ENCODE measurements at regions not wholly inside any gene's neighbourhood (a gene's known extent, or its start where the extent isn't known, plus 50 kb on each side); places are given as distances from the start of the nearest gene placed in this dataset.
"Not testable (repeated sequence)": the region's sequence is repeated elsewhere in the genome, so short reads cannot be mapped to it uniquely, and the experiment has no call there.

DNA sequence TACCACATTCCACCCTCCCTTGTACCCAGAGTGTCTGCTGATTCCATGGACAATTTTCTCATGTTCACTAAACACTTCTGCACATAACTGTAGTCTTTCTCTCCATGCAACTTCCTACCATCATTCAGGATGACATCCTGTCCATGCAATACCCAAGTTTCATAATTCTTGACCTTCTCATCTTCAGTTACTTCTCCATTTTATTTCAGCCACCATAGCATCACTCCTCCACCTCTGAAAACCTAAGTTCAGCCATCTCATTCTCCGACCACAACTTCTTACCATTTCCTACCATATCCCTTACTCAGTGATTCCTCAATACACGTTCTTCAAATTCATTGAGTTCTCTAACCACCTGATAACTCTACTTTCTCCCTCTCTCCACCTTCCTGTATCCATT, 216.5 kb upstream of the TENT5A start:
- no peak for DNase-seq (ENCODE audit: low read depth)

DNA sequence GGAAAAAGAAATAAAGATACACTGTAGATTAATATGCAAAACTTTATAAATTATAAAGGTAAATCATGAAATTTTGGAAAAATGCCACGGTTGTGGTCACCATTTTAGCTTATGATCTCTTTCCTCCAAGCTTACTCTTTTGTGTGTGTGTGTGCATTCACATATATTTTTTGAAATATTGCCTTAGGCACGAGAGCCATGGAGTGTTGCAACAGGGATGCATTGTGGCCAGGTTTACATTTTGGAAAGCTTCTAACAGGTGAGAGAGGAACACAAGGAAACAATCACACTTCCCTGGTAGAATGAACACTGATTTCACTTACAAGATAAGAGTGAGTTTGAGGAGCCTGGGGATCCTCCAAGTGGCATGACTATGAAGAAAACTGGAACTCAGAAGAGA, 214.5 kb upstream of the TENT5A start:
- DNase-seq (ENCODE audit: low read depth), result no peak

DNA sequence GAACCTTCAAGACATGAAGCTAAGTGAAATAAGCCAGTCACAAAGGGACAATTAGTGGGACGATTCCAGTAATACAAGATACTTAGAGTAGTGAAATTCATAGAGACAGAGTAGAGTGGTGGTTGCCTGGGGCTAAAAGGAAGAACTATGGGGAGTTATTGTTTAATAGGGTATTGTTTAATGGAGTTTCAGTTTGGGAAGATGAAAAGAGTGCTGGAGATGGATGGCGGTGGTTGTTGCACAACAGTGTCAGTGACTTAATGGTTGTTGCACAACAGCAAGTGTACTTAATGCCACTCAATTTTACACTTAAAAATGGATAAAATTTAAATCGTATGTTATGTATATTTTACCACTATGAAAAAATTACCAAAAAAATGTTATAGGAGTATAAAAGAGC, 209.7 kb upstream of the TENT5A start:
- no peak for DNase-seq (ENCODE audit: low read depth)

DNA sequence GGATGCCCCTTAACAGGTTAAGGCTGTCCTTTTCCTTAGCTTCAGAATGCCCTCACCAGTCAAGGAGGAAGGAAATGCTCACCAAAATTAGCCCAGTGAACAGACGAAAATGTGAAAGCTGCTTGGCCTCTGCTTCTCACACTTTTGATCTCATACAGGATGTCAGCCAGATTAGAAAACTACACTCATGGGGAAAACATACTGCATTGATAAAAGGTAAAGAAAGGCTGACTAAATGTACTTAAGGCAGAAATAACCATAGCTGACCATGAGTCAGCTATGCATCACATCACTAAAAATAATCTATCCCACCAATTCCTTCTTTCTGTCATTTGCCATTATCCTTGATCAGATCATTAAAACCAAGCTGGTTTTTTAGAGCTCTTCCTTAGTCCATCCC, 198.4 kb upstream of the TENT5A start:
- peak; percentile 69 for DNase-seq (ENCODE audit: low read depth)

DNA sequence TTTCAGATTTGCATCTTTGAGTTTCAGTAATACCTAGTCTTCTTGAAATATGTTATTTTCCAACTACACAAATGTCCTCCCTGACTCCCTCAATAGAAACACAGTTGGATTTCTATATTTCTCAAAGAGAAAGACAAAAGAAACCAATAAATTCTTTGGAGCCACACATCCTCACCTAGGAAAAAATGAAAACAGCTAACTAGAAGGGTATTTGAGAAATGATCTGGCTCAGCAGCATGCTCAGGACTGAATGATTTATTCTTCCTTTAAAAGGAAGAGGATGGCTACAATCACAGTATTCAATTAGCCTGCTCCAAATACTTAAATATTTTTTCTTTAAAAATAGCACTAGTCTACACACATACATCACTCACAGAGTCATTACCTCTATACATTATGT, 196.4 kb upstream of the TENT5A start:
- DNase-seq (ENCODE audit: low read depth), result no peak

DNA sequence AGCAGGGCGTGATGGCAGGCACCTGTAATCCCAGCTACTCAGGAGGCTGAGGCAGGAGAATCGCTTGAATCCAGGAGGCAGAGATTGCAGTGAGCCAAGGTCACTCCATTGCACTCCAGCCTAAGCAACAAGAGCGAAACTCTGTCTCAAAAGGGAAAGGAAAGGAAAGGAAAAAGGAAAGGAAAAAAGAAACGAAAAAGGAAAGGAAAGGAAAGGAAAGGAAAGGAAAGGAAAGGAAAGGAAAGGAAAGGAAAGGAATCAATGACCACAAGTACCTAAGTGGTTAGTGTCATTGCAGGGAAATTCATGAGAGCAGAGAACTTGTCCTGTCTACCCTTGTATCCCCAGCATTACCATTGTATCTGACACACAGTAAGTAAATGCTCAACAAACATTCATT, 195.7 kb upstream of the TENT5A start:
- not testable (repeated sequence) for DNase-seq (ENCODE audit: low read depth)

DNA sequence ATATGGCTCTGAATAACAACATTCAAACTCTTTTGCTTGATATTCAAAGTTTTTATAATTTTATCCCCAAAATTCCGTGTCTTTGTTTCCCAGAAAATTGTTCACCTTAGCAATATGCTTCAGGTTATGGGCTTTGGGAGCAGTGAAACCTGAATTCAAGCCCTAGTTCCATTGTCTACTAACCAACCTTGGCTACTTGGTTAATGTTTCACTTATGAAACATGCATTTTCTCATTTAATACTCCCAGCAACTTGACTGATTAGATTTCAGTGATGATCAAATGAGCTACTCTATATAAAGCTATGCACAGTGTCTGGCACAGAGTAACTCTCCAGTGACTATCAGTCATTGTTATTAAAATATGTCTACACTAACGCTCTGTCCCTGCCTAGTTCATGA, 192.2 kb upstream of the TENT5A start:
- no peak for DNase-seq (ENCODE audit: low read depth)

DNA sequence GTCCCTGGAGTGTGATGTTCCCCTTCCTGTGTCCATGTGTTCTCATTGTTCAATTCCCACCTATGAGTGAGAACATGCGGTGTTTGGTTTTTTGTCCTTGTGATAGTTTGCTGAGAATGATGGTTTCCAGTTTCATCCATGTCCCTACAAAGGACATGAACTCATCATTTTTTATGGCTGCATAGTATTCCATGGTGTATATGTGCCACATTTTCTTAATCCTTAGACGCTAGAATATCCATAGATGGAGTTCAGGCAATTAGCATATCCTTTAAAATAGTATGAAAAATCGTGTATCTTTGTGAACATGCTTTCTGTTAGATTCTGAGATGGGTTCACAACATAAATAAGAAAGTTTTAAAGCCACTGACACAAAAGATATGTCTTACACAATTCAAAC, 190.4 kb upstream of the TENT5A start:
- not testable (repeated sequence) for DNase-seq (ENCODE audit: low read depth)

DNA sequence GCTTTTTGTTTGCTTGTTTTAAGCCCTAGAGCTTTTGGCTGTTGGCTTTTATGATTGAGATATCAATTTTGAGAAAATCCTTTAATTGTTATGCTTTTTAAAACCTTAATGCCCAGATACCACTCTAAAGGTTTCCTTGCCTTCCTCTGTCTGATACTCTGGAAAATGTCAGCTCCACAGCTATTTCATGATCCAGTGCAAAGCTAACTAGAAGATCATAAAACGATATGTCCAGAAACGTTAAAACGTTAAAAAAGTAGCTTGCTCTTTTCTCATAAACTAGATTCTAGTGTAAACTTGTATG, 189.5 kb upstream of the TENT5A start:
- DNase-seq (ENCODE audit: low read depth), result no peak

DNA sequence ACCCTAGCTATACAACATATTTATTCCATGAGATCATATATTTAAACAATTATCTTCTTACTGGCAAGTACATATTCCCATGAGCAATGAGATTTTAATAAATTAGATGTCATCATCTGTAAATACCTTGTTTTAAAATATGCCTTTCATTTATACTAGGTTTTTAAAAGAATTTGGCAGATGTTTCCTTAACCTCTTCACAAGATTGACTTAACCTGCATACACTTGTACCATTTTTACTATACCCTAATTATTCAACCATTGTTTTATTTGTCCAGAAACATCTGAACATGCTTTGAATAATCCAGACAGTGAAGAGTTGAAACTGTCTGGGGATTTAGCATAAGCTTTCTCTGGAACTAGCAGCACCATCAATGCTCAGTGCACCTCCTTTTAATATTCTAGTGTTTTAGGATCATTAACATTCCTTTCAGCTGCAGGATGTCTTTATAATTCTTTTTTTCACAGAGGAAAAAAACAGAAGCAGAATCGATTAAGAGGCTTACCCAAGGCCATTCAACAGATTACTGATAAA, 188.0 kb upstream of the TENT5A start:
- DNase-seq (ENCODE audit: low read depth), result no peak

DNA sequence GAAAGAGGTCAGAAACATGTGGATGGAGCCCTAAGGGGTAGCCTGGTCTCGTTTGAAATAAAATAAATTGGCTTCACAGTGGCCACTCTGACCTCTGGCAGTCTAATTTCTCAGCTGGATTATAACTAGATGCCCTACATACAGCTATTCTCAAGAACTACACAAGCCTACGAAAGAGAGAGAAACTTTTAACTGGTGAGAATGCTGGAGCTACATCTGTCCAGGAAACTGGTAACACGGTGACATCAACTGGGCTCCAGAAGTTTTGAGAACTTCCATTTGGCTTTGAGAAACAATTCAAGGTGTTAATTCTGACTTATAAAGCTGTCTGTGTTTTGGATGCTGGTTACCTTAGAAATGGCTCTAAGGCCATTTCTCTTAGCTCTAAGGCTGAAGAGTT, 187.3 kb upstream of the TENT5A start:
- DNase-seq (ENCODE audit: low read depth), result no peak

DNA sequence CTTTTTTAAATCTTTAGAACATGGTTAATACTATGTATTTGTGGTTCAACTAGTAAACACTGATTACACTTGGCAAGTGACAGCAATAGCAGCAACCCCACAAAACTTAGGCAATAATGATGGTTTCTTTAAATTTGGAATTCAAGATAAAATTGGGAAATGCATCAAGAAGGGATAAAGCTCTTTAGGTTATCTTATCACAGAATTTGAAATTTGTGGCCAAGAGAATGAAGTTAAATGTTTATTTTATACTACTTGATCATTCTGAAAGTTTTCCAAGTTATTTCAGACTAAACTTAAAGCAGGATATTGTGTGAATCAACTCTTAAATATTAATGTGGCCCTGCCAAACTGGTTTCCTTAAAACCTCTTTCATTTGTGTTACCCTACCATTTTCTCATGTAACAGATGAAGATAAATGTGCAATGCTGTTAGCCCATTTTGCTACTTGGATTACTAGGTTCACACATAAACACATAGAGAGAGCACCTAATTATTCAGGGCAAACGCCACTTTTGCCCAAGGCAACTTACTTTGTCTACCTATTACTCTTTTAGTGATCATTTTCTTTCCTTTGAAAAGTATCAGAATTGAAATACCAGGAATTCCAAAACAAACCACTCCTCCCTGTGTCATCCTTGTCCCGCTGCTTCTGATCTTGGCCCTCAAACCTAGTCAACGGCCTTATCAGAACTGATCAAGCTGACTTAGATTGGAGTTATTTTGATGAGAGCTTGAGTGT, 186.7 kb upstream of the TENT5A start:
- peak; percentile 38 for DNase-seq (ENCODE audit: low read depth)

DNA sequence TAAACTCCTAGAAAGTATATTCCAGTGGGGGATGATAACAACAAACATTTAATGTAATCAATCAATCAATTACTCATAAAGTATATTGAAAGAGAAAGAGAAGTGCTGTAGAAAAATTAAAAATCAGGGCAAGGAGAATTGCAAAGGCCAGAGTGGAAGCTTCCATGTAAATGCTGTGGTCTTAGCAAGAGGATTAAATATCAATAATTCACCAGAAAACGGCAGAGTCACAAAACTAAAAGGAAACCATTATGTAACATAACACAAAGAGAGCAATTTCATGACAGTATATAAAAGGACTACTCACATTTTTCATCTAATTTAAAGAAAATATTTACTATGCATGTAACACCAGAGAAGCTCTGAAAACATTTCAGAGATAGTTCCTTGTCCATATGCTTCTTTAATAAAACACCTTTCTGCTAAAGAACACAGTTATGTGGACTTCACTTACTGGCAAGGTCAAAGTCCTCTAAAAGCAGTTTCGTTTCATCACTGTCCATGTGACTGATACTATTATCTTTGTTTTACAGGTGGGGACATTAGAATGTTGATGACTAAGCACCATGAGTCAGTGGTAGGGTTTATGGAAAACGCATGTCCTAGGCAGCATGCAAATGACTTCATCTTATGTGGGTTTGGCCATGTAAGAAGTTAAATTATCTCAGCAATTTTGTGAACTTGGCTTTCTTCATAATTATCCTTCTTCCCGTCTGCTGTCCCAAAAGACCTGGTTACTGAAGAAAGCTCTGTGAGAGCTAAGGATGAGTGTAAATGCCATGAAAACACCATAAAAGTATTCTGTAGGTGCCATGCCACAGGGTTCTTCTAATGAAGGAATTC, 185.8 kb upstream of the TENT5A start:
- DNase-seq (ENCODE audit: low read depth), result peak; percentile 94

DNA sequence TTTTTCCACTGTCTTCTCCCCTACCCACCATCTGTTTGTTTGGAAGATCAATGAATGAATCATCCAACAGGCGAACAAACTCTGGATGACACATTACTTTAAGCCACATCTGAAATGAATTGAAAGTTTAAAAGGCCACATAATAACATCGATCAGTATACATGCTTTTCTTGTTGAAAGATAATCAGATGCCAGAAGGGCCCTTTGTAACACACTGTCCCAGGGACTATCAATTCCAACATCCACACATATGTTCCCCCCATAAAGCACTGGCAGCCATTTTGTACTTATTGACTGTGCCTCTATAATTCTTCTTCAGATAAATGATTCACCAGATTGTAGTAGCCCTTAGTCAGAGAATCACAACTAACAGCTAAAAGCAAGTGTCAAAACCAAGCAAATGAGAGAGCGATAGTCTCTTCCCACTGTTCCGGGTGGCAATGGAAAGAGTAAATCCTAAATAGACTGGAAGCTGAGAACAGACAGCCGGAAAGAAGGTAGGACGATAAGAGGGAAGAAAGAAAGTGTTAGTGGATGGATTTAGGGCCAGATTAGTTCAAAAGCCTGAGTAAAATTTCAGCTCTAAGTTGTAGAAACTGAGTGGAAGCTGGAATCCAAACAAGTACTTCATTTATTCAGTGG, 184.9 kb upstream of the TENT5A start:
- peak; percentile 21 for DNase-seq (ENCODE audit: low read depth)

DNA sequence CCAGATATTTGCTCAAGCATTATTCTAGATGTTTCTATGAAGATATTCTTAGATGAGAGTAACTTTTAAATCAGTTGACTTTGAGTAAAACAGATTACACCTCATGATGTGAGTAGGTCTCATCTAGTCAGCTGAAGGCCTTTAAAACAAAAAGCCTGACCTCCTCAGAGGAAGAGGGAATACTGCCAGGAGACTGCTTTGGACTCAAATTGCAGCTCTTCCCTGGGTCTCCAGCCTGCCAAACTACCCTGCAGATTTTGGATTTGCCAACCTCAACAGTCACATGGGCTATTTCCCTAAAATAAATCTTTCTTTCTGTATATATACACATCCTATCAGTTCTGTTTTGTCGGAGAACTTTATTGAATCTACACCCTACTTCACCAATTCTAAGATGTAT, 182.5 kb upstream of the TENT5A start:
- DNase-seq (ENCODE audit: low read depth), result no peak

DNA sequence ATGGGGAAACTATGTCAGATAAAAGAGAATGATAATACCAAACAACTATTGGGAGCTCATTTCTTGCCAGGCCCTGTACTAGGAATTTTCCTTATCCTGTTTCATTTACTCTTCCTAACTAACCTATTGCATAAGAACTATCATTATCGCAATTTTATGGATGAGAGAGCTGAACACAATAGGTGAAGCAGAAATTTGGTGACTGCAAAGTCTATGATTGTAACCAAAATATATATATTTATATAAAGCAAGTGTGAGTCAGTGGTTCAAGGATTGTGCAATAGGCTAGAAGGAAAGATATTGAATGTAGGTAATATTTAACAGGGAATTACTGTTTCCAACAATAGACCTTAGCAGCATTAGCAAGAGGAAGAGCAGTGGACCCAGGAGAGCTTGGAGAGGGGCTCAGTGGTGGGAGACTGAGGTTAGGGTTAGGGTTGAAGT, 181.1 kb upstream of the TENT5A start:
- no peak for DNase-seq (ENCODE audit: low read depth)

DNA sequence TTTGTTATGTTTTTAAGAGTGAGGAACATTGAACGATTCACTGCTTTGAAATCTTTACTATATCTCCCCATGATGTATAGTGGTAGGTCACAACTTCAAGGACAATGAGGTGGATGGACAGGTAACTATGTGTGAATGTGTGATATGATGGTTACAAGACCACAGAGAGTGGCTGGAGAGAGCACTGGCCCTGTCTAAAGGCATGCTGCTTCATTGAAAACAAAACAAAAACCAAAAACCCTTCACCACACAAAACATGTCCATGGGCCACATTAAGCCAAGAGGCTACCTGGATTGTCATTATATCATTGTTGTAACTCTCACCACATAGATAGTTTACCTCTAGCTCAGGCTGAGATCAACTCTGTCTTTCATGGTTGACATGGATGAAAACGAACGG, 180.6 kb upstream of the TENT5A start:
- DNase-seq (ENCODE audit: low read depth), result no peak

DNA sequence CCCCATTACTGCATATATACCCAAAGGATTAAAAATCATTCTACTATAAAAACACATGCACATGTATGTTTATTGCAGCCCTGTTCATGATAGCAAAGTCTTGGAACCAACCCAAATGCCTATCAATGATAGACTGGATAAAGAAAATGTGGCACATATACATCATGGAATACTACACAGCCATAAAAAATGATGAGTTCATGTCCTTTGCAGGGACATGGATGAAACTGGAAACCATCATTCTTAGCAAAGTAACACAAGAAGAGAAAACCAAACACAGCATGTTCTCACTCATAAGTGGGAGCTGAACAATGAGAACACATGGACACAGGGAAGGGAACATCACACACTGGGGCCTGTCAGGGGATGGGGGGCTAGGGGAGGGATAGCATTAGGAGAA, 180.0 kb upstream of the TENT5A start:
- not testable (repeated sequence) for DNase-seq (ENCODE audit: low read depth)

DNA sequence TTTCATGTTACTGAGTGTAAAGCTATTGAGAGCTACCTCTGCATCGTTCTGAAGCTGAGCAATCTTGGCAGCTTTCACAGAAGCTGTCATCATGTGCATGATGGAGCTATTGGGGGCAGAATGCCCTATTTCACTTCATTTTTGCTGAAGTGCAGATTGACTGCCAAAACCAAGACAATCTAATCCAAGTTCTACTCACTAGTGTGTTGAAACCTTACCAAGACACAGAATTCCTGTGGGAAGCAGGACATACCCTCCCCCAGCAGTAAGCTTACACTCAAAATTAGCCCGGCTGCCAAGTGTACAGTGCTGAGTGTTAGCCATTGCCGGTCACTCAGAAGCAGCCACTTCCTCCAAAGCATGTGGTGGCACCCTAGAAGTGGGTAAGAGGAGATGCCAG, 177.3 kb upstream of the TENT5A start:
- DNase-seq (ENCODE audit: low read depth), result peak; percentile 13

DNA sequence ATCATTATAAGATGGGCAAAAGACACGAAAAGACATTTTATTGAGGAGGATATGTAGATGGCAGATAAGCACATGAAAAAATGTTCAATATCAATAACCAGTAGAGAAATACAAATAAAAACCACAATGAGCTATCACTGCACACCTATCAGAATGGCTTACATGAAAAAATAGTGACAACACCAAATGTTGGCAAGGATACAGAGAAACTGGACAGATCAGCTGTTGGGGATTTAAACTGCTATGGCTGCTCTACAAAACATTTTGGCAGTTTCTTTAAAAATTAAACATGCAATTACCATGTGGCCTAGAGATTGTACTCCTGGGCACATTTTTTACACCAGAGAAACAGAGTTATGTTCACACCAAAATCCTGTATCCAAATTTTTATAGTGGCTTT, 172.7 kb upstream of the TENT5A start:
- no peak for DNase-seq (ENCODE audit: low read depth)

DNA sequence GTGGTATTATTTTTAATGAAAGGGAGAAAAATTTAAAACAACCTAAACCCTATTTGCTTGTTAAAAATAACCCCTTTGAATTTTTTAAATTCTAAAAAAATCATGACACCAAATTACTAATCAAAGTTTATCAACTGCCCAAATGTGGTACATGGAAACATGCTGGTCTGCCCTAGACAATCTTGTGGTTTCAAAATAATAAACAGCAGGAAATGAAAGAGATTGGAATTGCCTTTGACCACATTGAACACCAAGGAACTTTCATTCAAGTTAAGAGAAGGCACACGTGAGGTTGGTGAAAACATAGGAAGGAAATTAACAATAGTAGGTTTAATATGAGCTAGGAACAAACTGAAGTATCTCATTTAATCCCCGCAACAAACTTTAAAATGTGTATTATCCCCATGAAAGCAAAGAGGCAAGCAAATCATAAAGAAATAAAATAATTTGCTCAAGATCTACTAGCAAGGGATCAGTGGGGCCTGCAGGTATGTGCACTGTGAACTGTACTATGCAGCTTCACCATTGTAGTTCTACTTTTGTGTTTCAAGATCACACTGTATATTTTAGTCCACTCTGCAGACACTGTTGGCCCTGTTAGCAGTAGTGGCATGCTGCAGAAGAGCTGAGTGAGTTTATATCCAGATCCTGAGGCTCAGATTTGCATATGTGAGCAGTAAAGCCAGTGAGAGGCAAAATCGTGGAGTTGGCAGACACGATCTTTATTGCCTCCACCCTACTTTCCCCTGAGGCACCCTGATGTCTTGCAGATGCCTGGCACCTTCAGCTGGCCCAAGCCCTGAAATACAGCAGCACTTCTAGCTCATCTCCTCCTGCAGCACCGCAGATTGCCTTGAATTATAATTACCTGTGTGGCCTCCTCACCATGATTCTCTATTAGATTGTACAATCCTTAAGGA, 157.8 kb upstream of the TENT5A start:
- peak; percentile 22 for DNase-seq (ENCODE audit: low read depth)

DNA sequence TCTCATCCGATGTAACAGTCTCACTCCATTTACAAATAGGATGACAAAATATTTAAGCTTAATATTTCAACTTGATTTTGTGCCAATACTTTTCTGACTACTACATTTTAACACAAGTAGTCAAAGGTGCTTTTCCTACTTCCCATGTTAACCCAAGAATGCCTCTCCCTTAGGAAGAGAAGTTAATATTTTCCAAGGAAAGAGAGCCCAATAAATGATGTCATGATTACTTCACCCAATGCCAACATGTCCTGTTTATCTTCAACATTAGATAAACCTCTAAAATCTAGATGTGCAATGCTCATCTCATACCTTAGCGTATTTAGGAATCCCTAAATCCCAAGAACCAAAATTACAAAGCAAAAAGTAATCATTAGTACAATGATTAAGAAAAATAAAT, 156.7 kb upstream of the TENT5A start:
- DNase-seq (ENCODE audit: low read depth), result no peak
